Esophagus muscularis mucosa (tissue), 3 donors: ENCODE measurements at regions not wholly inside any gene's neighbourhood (a gene's known extent, or its start where the extent isn't known, plus 50 kb on each side); places are given as distances from the start of the nearest gene placed in this dataset.

Experiments used
- POLR2A ChIP-seq: fragments of 450-650 bp; IDR thresholded peaks from one replicate; pipeline ENCODE4 v1.6.1; 2017; ENCODE audit warnings: antibody characterized with exemption, moderate library complexity, mild to moderate bottlenecking, low read depth
- TF ChIP-seq, protein P1 (sequence below), 3 experiments: fragments of 200-600 bp in 2 of 3; fragments of 450-650 bp in 1 of 3; sonication (generic) in 2 of 3; IDR thresholded peaks; one replicate each; pipeline ENCODE4 v1.5.1; 2017 to 2019; ENCODE audit warnings: antibody characterized with exemption in 3 of 3, mild to moderate bottlenecking in 2 of 3, moderate library complexity in 1 of 3

GRCh38 chr12:24708718-24709117 is 240.2 kb downstream of the BCAT1 start:
- TF ChIP-seq, protein P1, sequence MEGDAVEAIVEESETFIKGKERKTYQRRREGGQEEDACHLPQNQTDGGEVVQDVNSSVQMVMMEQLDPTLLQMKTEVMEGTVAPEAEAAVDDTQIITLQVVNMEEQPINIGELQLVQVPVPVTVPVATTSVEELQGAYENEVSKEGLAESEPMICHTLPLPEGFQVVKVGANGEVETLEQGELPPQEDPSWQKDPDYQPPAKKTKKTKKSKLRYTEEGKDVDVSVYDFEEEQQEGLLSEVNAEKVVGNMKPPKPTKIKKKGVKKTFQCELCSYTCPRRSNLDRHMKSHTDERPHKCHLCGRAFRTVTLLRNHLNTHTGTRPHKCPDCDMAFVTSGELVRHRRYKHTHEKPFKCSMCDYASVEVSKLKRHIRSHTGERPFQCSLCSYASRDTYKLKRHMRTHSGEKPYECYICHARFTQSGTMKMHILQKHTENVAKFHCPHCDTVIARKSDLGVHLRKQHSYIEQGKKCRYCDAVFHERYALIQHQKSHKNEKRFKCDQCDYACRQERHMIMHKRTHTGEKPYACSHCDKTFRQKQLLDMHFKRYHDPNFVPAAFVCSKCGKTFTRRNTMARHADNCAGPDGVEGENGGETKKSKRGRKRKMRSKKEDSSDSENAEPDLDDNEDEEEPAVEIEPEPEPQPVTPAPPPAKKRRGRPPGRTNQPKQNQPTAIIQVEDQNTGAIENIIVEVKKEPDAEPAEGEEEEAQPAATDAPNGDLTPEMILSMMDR (IDR thresholded peaks at IDR 0.05), result no peak
- TF ChIP-seq POLR2A, result no peak
